Parathyroid adenoma (tissue), 2 donors: ENCODE measurements at regions not wholly inside any gene's neighbourhood (a gene's known extent, or its start where the extent isn't known, plus 50 kb on each side); places are given as distances from the start of the nearest gene placed in this dataset.

Experiments
- H2AFZ ChIP-seq: fragments of 300-600 bp; sonication (generic); one replicate; pipeline ENCODE4 v1.7.0; 2017; ENCODE audit warnings: antibody characterized with exemption, mild to moderate bottlenecking
- H3K27ac ChIP-seq: fragments of 300-600 bp; sonication (generic); one replicate; pipeline ENCODE4 v1.7.0; 2017
- H3K27me3 ChIP-seq: fragments of 300-600 bp; sonication (generic); one replicate; pipeline ENCODE4 v1.7.0; 2017; ENCODE audit warnings: low read length; ENCODE audit not compliant: control insufficient read depth, insufficient read depth
- H3K36me3 ChIP-seq: fragments of 300-600 bp; sonication (generic); one replicate; pipeline ENCODE4 v1.7.0; 2017; ENCODE audit warnings: low read length; ENCODE audit not compliant: control insufficient read depth, insufficient read depth
- H3K4me1 ChIP-seq: fragments of 300-600 bp; sonication (generic); one replicate; pipeline ENCODE4 v1.7.0; 2017; ENCODE audit warnings: control low read depth
- H3K4me2 ChIP-seq: fragments of 300-600 bp; sonication (generic); one replicate; pipeline ENCODE4 v1.7.0; 2017; ENCODE audit warnings: low read length
- H3K4me3 ChIP-seq: fragments of 300-600 bp; sonication (generic); one replicate; pipeline ENCODE4 v1.7.0; 2017; ENCODE audit warnings: low read depth, low read length
- H3K79me2 ChIP-seq: fragments of 300-600 bp; sonication (generic); one replicate; pipeline ENCODE4 v1.7.0; 2017; ENCODE audit warnings: control low read depth
- H3K9ac ChIP-seq: fragments of 300-600 bp; sonication (generic); one replicate; pipeline ENCODE4 v1.7.0; 2017; ENCODE audit warnings: mild to moderate bottlenecking
- H3K9me3 ChIP-seq: fragments of 300-600 bp; sonication (generic); one replicate; pipeline ENCODE4 v1.7.0; 2017; ENCODE audit warnings: low read length; ENCODE audit not compliant: control insufficient read depth
- CTCF ChIP-seq: fragments of 300-600 bp; sonication (generic); IDR thresholded peaks from one replicate; pipeline ENCODE4 v1.7.0; 2017; ENCODE audit warnings: antibody characterized with exemption, mild to moderate bottlenecking
- donor health status: primary hyperparathyroidism.

GRCh38 chr1:147089457-147089856, 82.8 kb downstream of the PRKAB2 start:
- Histone ChIP-seq H3K27ac (no peak overlapping the region), H3K4me2 (no peak overlapping the region), H2AFZ (no peak overlapping the region), H3K4me3 (no peak overlapping the region), H3K27me3 (no peaks in the 10 kb centered on the region), H3K4me1 (no peaks in the 10 kb centered on the region), H3K79me2 (no peaks in the 10 kb centered on the region), H3K9ac (no peak overlapping the region), H3K9me3 (no peaks in the 10 kb centered on the region), H3K36me3 (no peaks in the 10 kb centered on the region)
- no peak for TF ChIP-seq CTCF

GRCh38 chr1:147086129-147086528, 86.1 kb downstream of the PRKAB2 start:
- H3K27ac ChIP-seq: no peak overlapping the region
- H3K9ac ChIP-seq: no peak overlapping the region
- H3K27me3 ChIP-seq: no peaks in the 10 kb centered on the region
- H2AFZ ChIP-seq: no peak overlapping the region
- no peaks in the 10 kb centered on the region for H3K4me1 ChIP-seq
- no peaks in the 10 kb centered on the region for H3K36me3 ChIP-seq
- H3K9me3 ChIP-seq: no peaks in the 10 kb centered on the region
- TF ChIP-seq CTCF: no peak
- H3K4me2 ChIP-seq: no peak overlapping the region
- no peaks in the 10 kb centered on the region for H3K79me2 ChIP-seq
- no peak overlapping the region for H3K4me3 ChIP-seq

- H3K9me3 ChIP-seq: no peaks in the 10 kb centered on the region
- no peaks in the 10 kb centered on the region for H3K79me2 ChIP-seq
- peak overlapping the region; percentile 46 for H2AFZ ChIP-seq
- no peaks in the 10 kb centered on the region for H3K36me3 ChIP-seq
- H3K4me1 ChIP-seq: no peaks in the 10 kb centered on the region
- H3K9ac ChIP-seq: no peak overlapping the region
- TF ChIP-seq CTCF: no peak
- peak overlapping the region; percentile 93 for H3K4me2 ChIP-seq
- H3K27me3 ChIP-seq: no peaks in the 10 kb centered on the region
- H3K4me3 ChIP-seq: peak overlapping the region; percentile 55
- no peak overlapping the region for H3K27ac ChIP-seq
Observed at GRCh38 chr1:147084273-147085096, 87.8 kb downstream of the PRKAB2 start.

GRCh38 chr1:147083919-147084272, 88.4 kb downstream of the PRKAB2 start:
- Histone ChIP-seq H3K27ac (no peak overlapping the region), H3K9ac (no peak overlapping the region), H3K4me2 (peak overlapping the region; percentile 93), H3K79me2 (no peaks in the 10 kb centered on the region), H3K4me1 (no peaks in the 10 kb centered on the region), H3K4me3 (peak overlapping the region; percentile 55), H3K36me3 (no peaks in the 10 kb centered on the region), H3K27me3 (no peaks in the 10 kb centered on the region), H3K9me3 (no peaks in the 10 kb centered on the region), H2AFZ (no peak overlapping the region)
- TF ChIP-seq CTCF: no peak
